ENCODE measurements at regions not wholly inside any gene's neighbourhood (a gene's known extent, or its start where the extent isn't known, plus 50 kb on each side); places are given as distances from the start of the nearest gene placed in this dataset.

- no peak for TF ChIP-seq CTCF (conservative IDR thresholded peaks at IDR 0.05 in 1 of 2, IDR thresholded peaks at IDR 0.05 in 1 of 2; ENCODE audit: extremely low read depth in 1 of 2, insufficient read depth in 1 of 2, low read depth in 1 of 2, low read length in 2 of 2)
- TF ChIP-seq EZH2 (IDR thresholded peaks at IDR 0.05; ENCODE audit: borderline replicate concordance, low read length), result no peak
Observed at GRCh38 chr6:140784573-140784972, 1348.2 kb upstream of the GJE1 start.

All from mammary epithelial cell (primary cell).